Colon (tissue), 2 donors: ENCODE measurements at regions not wholly inside any gene's neighbourhood (a gene's known extent, or its start where the extent isn't known, plus 50 kb on each side); places are given as distances from the start of the nearest gene placed in this dataset.
"Not testable (repeated sequence)": the region's sequence is repeated elsewhere in the genome, so short reads cannot be mapped to it uniquely, and the experiment has no call there.

Source experiments
- FAIRE-seq: peaks from 2 replicates; lab custom pipeline; 2012; peaks lifted over from hg19 to GRCh38; lab: Jason Lieb, UNC
- donor health status: control.
- donor health status: control.

GRCh38 chr1:120941066-120941465 is 51.5 kb downstream of the PPIAL4A start:
- not testable (repeated sequence) for FAIRE-seq

GRCh38 chr1:120941836-120942217 is 52.3 kb downstream of the PPIAL4A start:
- FAIRE-seq, result not testable (repeated sequence)

- not testable (repeated sequence) for FAIRE-seq
Observed at GRCh38 chr1:120942218-120942944, 52.8 kb downstream of the PPIAL4A start.

- not testable (repeated sequence) for FAIRE-seq
Observed at GRCh38 chr1:120942945-120943319, 53.4 kb downstream of the PPIAL4A start.

GRCh38 chr1:120944691-120945090 is 55.1 kb downstream of the PPIAL4A start:
- FAIRE-seq, result not testable (repeated sequence)

- FAIRE-seq, result not testable (repeated sequence)
Observed at GRCh38 chr1:120945122-120945521, 55.6 kb downstream of the PPIAL4A start.

- FAIRE-seq, result not testable (repeated sequence)
Observed at GRCh38 chr1:120947114-120947513, 57.5 kb downstream of the PPIAL4A start.

GRCh38 chr1:120949724-120950123 is 60.2 kb downstream of the PPIAL4A start:
- not testable (repeated sequence) for FAIRE-seq

- not testable (repeated sequence) for FAIRE-seq
Observed at GRCh38 chr1:120950633-120951032, 61.1 kb downstream of the PPIAL4A start.

- not testable (repeated sequence) for FAIRE-seq
Observed at GRCh38 chr1:120951100-120951499, 61.5 kb downstream of the PPIAL4A start.

- not testable (repeated sequence) for FAIRE-seq
Observed at GRCh38 chr1:120952207-120952870, 62.8 kb downstream of the PPIAL4A start.

- not testable (repeated sequence) for FAIRE-seq
Observed at GRCh38 chr1:120952871-120953265, 63.3 kb downstream of the PPIAL4A start.

GRCh38 chr1:120954736-120955135 is 65.2 kb downstream of the PPIAL4A start:
- FAIRE-seq, result no peak

GRCh38 chr1:120955961-120956360 is 66.4 kb downstream of the PPIAL4A start:
- not testable (repeated sequence) for FAIRE-seq

- not testable (repeated sequence) for FAIRE-seq
Observed at GRCh38 chr1:120966018-120966417, 76.4 kb downstream of the PPIAL4A start.

- FAIRE-seq, result not testable (repeated sequence)
Observed at GRCh38 chr1:120972863-120973262, 83.3 kb downstream of the PPIAL4A start.

GRCh38 chr1:120973836-120974235 is 84.3 kb downstream of the PPIAL4A start:
- not testable (repeated sequence) for FAIRE-seq

GRCh38 chr1:120977279-120977678 is 87.7 kb downstream of the PPIAL4A start:
- FAIRE-seq, result not testable (repeated sequence)

GRCh38 chr1:120981489-120982094 is 92.0 kb downstream of the PPIAL4A start:
- FAIRE-seq, result not testable (repeated sequence)

GRCh38 chr1:120994614-120995013 is 105.0 kb downstream of the PPIAL4A start:
- FAIRE-seq, result not testable (repeated sequence)

- not testable (repeated sequence) for FAIRE-seq
Observed at GRCh38 chr1:120995025-120995424, 105.5 kb downstream of the PPIAL4A start.

- not testable (repeated sequence) for FAIRE-seq
Observed at GRCh38 chr1:121001090-121001726, 111.6 kb downstream of the PPIAL4A start.
